ENCODE measurements at regions not wholly inside any gene's neighbourhood (a gene's known extent, or its start where the extent isn't known, plus 50 kb on each side); places are given as distances from the start of the nearest gene placed in this dataset.
"Not testable (repeated sequence)": the region's sequence is repeated elsewhere in the genome, so short reads cannot be mapped to it uniquely, and the experiment has no call there.

DNA sequence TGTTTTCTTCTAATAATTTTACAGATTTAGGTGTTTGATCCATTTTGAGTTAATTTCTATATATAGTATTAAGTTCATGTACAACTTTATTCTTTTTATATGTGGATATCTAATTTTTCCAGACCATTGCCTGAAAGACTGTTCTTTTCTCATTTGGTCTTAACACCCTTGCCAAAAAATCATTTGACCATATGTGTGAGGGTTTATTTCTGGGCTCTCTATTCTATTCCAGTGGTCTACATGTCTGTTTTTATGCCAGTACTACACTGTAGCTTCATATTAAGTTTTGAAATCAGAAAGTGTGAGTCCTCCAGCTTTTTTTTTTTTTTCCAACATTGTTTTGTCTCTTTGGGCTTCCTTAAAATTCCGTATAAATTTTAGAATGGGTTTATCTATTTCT, 554.1 kb downstream of the KCNH5 start:
- in situ Hi-C loops (cut with HindIII; ENCODE audit: low pct_unique_long_range_greater_than_20kb, low sequenced_read_pairs) = no loop called here
- no peak for DNase-seq (ENCODE audit: low read depth)

- no peak for DNase-seq (ENCODE audit: low read depth)
- in situ Hi-C loops (cut with HindIII; ENCODE audit: low pct_unique_long_range_greater_than_20kb, low sequenced_read_pairs) = no loop called here
These were observed 547.5 kb downstream of the KCNH5 start for GRCh38 chr14:62497708-62498107.

- in situ Hi-C loops (cut with HindIII; ENCODE audit: low pct_unique_long_range_greater_than_20kb, low sequenced_read_pairs) = no loop called here
- DNase-seq (ENCODE audit: low read depth) = no peak
These were observed 544.1 kb downstream of the KCNH5 start for GRCh38 chr14:62501021-62501750.

- in situ Hi-C loops (cut with HindIII; ENCODE audit: low pct_unique_long_range_greater_than_20kb, low sequenced_read_pairs) = no loop called here
- no peak for DNase-seq (ENCODE audit: low read depth)
These were observed 540.2 kb downstream of the KCNH5 start for GRCh38 chr14:62505045-62505444.

- DNase-seq (ENCODE audit: low read depth); in situ Hi-C loops (cut with HindIII; ENCODE audit: low pct_unique_long_range_greater_than_20kb, low sequenced_read_pairs): not testable (repeated sequence)
These were observed 523.9 kb downstream of the KCNH5 start for GRCh38 chr14:62521309-62521708.

GRCh38 chr14:62528296-62528695, 517.0 kb downstream of the KCNH5 start:
- no peak for DNase-seq (ENCODE audit: low read depth)
- in situ Hi-C loops (cut with HindIII; ENCODE audit: low pct_unique_long_range_greater_than_20kb, low sequenced_read_pairs) = no loop called here

- in situ Hi-C loops (cut with HindIII; ENCODE audit: low pct_unique_long_range_greater_than_20kb, low sequenced_read_pairs) = no loop called here
- DNase-seq (ENCODE audit: low read depth) = no peak
These were observed 513.1 kb downstream of the KCNH5 start for GRCh38 chr14:62532181-62532580.

- in situ Hi-C loops (cut with HindIII; ENCODE audit: low pct_unique_long_range_greater_than_20kb, low sequenced_read_pairs) = no loop called here
- DNase-seq (ENCODE audit: low read depth) = no peak
These were observed 498.3 kb downstream of the KCNH5 start for GRCh38 chr14:62546862-62547474.

DNA sequence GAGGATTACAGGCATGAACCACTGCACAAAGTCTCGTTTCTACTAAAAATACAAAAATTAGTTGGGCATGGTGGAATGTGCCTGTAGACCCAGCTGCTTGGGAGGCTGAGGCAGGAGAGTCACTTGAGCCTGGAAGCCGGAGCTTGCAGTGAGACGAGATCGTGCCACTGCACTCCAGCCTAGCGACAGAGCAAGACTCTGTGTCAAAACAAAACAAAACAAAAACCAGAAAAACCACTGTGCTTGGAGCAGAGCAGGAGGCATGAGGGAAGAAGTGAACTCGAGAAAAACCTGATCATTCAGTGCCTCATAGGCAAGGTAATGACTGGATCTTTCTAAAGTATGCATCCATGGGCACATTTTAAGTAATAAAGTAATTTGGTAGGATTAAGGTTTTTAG, 487.8 kb downstream of the KCNH5 start:
- in situ Hi-C loops (cut with HindIII; ENCODE audit: low pct_unique_long_range_greater_than_20kb, low sequenced_read_pairs) = no loop called here
- DNase-seq (ENCODE audit: low read depth) = no peak

- no peak for DNase-seq (ENCODE audit: low read depth)
These were observed 486.8 kb downstream of the KCNH5 start for GRCh38 chr14:62558451-62558850.

DNA sequence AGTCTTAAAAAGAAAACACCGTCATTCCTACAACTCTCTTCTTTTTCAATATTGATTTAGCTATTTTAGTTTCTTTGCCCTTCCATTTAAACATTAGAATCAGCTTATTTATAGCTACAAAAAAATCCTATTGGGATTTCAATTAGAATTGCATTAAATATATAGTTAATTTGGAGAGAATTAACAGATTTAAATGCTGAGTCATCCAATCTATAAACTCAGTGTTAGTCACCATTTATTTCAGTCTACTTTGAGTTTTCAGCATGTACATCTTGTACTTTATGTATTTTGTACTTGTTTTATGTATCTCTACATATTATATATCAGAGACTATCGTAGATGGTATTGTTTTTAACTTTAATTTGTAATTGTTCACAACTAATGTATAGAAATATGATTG, 460.0 kb downstream of the KCNH5 start:
- in situ Hi-C loops (cut with HindIII; ENCODE audit: low pct_unique_long_range_greater_than_20kb, low sequenced_read_pairs) = no loop called here
- DNase-seq (ENCODE audit: low read depth) = no peak

More at GRCh38 chr14:62558451-62558850, 486.8 kb downstream of the KCNH5 start:
- in situ Hi-C loops (cut with HindIII; ENCODE audit: low pct_unique_long_range_greater_than_20kb, low sequenced_read_pairs) = no loop called here

- DNase-seq (ENCODE audit: low read depth) = no peak
- in situ Hi-C loops (cut with HindIII; ENCODE audit: low pct_unique_long_range_greater_than_20kb, low sequenced_read_pairs) = no loop called here
These were observed 452.4 kb downstream of the KCNH5 start for GRCh38 chr14:62592877-62593276.

DNA sequence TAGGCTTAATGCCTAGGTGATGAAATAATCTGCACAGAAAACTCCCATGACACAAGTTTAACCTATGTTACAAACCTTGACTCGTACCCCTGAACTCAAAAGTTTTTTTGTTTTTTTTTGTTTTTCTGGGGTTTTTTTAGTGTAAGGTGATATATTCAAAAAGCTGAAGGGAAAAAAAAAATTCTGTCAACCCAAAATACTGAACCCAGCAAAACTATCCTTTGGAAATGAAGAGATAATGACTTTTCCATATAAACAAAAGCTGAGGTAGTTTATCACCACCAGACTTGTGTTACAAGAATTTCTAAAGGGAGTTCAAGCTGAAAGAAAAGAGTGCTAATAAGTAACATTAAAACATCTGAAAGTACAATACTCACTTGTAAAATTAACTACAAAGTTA, 448.1 kb downstream of the KCNH5 start:
- in situ Hi-C loops (cut with HindIII; ENCODE audit: low pct_unique_long_range_greater_than_20kb, low sequenced_read_pairs) = no loop called here
- DNase-seq (ENCODE audit: low read depth) = no peak

DNA sequence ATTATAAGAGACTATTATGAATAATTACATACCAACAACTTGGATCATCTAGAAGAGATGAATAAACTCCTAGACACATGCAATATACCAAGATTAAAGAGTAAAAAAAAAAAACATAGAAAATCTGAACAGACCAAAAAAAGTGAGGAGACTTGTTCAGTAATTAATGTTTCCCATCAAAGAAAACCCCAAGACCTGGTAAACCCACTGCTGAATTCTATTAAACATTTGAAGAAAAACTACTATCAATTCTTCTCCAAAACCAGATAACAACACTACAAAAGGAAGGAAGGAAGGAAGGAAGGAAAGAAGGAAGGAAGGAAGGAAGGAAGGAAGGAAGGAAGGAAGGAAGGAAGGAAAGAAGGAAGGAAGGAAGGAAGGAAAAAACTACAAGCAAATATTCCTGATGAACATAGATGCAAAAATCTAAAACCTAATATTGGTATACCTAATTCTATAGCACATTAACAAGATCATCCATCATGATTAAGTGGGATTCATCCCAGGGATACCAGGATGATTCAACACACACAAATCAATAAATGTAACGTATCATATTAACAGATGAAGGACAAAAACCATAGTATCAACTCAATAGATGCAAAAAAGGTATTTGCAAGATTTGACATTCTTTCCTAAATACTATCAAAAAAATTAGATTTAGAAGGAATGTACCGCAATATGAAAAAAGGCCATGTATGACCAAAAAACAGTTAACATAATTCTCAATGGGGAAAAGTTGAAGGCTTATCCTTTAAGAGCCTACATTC, 445.5 kb downstream of the KCNH5 start:
- in situ Hi-C loops (cut with HindIII; ENCODE audit: low pct_unique_long_range_greater_than_20kb, low sequenced_read_pairs) = no loop called here
- DNase-seq (ENCODE audit: low read depth) = no peak

DNA sequence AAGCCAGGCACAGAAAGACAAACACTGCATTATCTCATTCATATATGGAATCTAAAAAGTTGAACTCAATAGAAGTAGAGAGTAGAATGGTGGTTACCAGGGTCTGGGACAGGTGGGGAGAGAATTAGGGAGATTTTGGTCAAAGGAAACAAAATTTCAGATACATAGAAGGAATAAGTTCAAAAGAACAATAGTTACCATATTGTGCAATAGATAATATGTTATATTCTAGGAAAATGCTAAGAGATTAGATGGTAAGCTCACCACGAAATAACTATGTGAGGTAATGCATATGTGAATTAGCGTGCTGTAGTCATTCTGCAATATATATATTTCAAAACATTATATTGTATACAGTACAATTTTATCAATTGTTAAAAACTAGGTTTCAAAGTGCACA, 442.5 kb downstream of the KCNH5 start:
- no peak for DNase-seq (ENCODE audit: low read depth)
- in situ Hi-C loops (cut with HindIII; ENCODE audit: low pct_unique_long_range_greater_than_20kb, low sequenced_read_pairs) = no loop called here

GRCh38 chr14:62604524-62604923, 440.7 kb downstream of the KCNH5 start:
- DNase-seq (ENCODE audit: low read depth) = no peak
- in situ Hi-C loops (cut with HindIII; ENCODE audit: low pct_unique_long_range_greater_than_20kb, low sequenced_read_pairs) = no loop called here

GRCh38 chr14:62614122-62614521, 431.1 kb downstream of the KCNH5 start:
- in situ Hi-C loops (cut with HindIII; ENCODE audit: low pct_unique_long_range_greater_than_20kb, low sequenced_read_pairs) = no loop called here
- DNase-seq (ENCODE audit: low read depth) = no peak

DNA sequence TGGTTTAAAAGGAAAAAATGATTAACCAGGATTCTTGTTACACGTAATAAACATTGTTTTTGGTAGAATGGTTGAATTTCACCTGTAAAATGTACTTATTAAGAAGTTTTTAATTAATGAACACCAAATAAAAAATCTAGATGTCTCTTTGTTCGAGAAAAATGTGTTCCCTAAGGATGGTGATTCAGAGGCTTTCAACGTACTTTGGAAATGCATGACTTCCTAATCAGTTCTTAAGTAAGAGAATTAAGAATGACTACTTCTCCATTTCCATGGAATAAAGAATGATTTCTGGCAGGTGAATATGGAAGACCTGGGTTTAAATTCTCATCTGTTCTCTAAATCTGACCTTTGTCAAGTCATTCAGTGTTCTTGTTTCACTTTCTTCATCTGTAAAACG, 428.6 kb downstream of the KCNH5 start:
- in situ Hi-C loops (cut with HindIII; ENCODE audit: low pct_unique_long_range_greater_than_20kb, low sequenced_read_pairs) = no loop called here
- no peak for DNase-seq (ENCODE audit: low read depth)

DNA sequence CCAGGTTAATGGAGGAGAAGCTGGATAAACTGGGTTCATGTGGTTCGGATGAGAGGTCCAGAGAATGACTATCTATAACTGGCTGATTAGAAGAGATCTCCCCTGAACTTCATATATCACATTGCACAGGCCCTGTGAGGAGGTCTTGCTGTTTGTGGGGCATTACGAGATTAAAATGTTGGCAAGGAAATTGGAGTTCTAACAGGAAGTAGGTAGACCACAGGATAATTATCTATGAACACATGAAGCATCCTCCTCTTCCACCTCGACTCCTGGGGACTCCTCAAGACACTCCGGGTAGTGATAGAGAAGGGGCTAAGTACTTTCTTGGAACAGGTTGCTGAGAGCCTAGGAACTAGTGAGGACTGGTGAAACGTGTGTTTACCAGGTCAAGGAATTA, 418.8 kb downstream of the KCNH5 start:
- in situ Hi-C loops (cut with HindIII; ENCODE audit: low pct_unique_long_range_greater_than_20kb, low sequenced_read_pairs) = no loop called here
- no peak for DNase-seq (ENCODE audit: low read depth)
